GM21360 (cell line): ENCODE measurements at regions not wholly inside any gene's neighbourhood (a gene's known extent, or its start where the extent isn't known, plus 50 kb on each side); places are given as distances from the start of the nearest gene placed in this dataset.
"Not testable (repeated sequence)": the region's sequence is repeated elsewhere in the genome, so short reads cannot be mapped to it uniquely, and the experiment has no call there.

Source experiments
- ATAC-seq: cut with Tn5 transposase; IDR thresholded peaks from one replicate; pipeline ENCODE4 v1.9.1; 2021; ENCODE audit warnings: mild to moderate bottlenecking, moderate library complexity; ENCODE audit not compliant: unreplicated experiment

DNA sequence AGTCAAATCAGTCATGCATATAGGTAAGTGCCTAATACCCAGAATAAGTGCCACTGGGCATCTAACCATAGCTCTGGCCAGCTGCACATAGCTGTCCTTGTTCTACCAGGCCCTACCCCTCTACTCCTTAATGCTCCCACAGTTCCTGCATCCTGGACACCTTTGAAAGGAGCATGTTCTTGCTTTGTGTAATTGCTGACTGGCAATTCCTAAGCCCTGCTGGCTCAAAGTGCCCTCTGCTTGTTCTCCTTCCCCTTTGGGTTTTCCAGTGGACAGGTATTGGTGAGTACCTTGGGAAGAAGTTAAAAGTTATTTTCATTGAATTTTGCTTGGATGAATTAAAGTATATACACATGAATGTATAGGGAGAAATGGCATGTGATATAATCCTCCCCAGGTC is 516.4 kb downstream of the ETNK1 start:
- no peak for ATAC-seq

DNA sequence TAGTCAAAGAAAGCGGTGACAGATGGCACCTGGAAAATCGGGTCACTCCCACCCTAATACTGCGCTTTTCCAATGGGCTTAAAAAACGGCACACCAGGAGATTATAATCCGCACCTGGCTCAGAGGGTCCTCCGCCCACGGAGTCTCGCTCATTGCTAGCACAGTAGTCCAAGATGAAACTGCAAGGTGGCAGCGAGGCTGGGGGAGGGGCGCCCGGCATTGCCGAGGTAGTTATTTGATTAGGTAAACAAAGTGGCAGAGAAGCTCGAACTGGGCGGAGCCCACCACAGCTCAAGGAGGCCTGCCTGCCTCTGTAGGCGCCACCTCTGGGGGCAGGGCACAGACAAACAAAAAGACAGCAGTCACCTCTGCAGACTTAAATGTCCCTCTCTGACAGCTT is 521.1 kb downstream of the ETNK1 start:
- not testable (repeated sequence) for ATAC-seq

DNA sequence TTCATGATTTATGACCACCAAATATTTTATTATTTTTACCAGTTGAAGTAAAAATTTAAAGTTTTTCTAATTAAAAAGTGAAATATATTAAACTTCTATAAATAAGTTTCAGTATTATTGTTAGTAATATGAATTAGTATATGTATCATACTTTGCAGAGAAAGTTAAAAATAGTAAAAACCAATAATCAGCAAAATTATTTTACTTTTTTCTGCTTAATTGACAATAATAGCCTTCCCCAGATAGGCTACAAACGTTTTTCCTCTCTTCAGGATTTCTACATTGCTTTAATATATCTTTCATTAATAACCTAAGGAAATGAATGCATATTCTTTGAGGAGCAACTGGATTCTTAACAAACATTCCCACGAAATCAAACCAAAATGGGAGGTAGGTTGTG is 543.5 kb downstream of the ETNK1 start:
- ATAC-seq: no peak

DNA sequence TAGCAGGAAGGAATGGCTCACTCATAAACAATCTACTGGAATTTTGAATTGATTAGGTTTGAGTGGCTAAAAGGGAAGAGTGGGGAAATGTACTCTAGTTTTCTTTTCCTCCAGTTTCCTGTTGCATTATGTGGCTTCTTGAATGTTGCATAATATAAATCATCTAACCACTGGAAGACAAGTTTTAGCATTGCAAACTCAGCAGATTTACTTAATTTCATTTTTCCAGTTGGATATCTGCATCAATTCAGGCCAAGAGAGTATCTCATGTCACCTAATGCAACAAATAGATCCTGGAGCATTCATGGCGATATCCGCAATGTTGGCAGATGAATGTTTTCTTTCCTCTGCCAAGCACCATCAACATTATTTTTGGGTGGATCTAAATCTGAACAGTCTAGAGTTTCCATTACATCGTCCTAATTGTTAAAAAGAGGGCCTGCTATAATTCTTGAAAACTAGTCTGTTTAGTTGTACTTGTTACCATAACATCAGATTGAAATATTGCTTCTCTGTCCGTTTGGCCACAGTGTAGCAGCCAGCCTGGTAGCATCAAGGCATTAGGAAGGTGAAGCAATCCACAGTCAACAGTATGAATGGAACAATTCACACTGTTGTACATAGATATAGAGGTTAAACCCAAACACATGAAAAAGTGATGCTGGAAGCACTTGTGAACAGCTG is 544.2 kb downstream of the ETNK1 start:
- ATAC-seq: no peak

DNA sequence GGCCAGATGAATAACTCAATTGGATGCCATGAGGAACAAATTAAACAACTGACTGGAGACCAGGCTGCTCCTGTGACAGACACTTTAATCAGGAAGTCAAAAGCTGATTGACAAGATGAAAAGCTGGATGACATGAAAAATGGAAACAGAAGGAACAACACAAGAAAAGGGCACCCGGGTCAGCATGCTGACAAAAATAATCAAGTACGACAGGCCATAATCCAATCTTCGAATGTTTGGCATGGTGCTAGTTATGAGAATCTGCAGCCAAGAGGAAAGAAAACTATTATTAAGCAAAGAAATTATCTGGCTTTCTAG is 544.7 kb downstream of the ETNK1 start:
- ATAC-seq: no peak

DNA sequence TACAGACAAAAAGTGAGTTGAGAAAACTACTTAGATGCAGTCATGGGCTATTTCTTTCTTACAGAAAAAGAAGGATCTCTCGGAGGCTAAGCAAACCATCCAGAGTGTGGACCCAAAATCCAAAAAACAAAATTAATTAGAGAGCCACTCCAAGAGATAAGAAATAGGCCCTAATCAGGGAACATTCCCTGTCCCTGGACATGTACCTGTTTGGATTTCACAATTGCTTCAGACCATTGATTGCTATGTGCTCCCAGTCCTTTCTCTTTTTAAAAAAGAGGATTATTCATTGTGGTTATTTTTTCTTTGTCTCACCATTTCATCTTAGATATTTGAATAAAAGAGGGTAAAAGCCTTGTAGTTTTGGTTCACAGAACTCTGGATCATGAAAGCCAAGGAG is 549.9 kb downstream of the ETNK1 start:
- no peak for ATAC-seq

DNA sequence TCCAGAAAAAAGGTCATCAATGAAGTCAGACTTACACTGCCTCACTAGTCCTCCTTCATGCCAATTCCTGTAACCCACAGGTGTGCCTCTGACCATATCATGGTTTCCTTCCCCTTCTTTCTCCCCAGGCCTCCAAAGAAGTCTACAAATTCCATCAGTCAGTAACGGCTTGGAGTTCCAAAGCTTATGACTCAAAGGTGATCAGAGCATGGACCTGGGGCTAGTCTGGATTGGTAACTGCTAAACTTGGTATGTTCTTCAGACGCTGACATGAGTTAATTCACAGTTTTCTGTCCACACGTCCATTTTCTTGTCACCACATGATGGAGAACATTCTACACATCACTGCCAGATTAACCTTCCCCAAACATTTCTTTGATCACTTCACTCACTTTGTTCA is 560.4 kb downstream of the ETNK1 start:
- no peak for ATAC-seq

DNA sequence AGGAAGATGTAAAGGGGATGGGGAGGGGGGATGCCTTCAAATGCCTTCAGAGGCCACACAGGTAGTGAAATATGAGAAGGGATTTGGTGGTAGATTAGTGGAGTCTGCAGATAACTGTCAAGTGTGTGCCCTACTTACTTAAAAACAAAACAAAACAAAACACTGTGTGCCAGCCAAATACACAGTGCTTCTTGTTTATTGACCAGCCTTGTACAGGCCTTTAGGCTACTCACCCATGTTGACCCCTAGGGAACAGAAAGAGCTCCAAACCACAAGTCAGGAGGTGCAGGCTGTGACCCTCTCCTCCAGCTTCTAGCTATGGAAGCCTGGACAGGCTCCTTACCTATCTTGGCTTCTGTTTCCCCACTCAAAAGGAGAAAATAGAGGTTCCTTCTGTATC is 562.0 kb downstream of the ETNK1 start:
- no peak for ATAC-seq

DNA sequence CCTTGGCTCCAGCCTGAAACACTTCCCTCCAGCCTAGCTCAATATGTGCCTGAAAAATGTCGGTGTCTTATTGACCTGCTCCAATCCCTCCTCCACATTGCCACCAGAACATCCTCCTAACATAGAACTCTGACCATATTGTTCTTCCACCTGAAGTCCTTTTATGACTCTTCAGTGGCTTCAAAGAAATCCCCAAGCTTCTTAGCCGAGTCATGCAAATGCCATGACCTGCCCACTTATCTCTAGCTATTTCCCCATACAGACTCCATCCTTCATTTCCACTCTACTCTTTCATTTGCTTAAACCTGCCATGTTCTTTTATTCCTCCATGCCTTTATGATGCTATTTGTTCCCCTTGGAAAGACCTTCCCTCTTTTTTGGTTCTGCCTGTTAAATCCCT is 568.6 kb downstream of the ETNK1 start:
- ATAC-seq: no peak

DNA sequence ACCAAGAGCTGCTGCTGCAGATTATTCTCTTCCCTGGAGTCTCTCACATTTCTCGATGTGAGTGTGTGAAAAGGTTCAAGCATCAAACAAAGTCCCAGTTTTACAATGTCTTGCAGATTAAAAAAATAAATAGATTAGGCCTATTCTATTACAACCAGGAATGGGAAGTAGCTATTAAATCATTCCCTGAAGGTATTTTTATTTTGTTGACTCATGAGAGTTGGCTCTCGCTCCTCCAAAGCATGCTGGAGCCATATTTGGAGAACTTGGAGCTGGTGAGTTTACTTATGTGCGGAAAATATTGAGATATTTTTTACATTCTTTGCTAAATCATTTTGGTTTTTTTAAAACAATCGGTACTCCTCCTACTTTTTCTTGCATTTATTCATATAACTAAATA is 572.3 kb downstream of the ETNK1 start:
- ATAC-seq: no peak

DNA sequence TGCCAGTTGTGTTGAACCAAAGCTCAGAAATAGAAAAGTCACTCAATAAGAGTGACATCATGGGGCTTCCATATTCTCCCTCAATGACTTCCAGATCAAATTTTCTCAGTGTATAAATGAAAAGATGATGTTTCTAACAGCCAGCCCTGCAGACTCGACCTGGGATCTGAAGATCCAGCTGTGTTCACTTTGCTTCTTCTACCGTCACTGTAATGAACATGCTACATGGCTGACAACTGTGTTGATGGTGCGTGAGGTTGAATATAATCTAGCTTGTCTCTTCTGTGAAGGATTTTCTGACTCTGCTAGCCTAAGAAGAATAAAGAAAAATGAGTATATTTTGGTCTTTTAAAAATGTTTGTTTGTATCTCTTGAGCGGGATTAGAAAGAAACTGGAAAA is 577.8 kb downstream of the ETNK1 start:
- no peak for ATAC-seq

DNA sequence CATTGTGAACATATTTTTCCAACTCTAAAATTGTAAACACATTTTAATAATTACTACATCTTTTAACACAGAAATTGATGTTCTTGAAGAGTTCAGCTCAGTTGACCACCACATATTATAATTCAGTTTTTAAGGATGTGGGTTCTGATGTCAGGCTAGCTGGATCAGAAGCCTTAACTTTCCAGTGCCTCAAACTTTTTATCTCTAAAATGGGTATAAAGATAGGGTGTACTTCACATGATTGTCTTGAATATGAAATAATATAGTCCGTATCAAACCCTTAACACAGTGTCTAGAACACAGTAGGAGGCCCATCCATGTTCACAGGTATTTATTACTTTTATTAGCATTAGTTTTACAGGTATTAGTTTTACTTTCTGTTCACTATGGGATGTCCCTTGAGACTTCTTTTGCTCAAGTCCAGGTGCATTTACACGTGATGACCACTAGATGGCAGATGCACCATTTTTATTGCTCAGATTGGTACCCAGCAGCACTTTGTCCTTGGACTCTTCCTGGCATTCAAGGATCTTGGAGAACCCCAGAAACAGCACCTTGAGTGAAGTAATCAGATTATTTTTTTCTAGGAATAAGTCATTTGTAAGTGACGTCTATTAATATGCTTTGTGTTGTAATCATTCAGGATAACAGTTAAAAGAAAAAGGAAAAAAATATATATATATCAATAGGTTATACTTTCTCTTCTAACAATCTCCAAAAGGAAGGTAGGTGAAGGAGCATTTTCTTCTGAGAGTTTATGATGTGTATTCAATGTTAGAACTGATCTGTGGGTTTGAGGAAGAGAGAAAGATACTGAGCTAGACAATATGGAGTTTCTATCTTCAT is 580.2 kb downstream of the ETNK1 start:
- peak; percentile 96 for ATAC-seq

DNA sequence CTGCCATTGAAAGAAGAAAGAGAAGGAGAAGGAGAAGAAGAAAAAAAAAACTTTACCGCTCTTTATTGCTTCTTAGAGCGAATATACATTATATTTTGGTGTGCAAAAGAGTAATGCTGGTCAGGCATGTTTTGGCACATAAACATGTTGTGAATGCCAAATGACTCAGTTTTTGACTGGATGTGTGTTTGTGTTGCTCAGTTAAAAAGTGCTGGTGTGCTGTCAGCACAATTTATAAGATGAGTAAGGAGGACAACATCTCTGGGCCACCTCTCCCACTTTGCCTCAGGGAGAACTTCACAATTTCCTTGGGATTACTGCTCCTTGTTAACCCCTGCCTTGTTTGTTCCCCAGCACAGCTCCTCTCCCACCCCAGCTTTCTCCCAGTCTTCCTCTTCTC is 584.8 kb downstream of the ETNK1 start:
- ATAC-seq: no peak

DNA sequence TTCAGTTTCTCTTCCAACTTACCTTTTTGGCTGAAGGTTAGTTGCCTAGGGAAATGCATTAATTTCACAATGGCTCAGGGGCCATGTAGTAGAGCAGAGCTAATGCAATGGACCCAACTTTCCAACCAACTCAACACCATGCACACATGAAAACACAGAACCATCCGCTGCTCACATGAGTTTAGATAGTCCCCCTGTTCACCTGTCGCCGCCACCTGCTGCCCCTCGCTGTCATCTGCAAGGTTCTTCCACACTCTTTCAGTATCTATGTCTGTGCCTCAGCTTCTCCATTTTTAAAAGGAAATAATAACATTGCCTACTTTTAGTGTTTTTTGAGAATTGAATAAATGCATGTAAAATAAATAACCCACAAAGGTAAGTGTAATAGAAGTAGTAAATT is 585.6 kb downstream of the ETNK1 start:
- ATAC-seq: no peak

DNA sequence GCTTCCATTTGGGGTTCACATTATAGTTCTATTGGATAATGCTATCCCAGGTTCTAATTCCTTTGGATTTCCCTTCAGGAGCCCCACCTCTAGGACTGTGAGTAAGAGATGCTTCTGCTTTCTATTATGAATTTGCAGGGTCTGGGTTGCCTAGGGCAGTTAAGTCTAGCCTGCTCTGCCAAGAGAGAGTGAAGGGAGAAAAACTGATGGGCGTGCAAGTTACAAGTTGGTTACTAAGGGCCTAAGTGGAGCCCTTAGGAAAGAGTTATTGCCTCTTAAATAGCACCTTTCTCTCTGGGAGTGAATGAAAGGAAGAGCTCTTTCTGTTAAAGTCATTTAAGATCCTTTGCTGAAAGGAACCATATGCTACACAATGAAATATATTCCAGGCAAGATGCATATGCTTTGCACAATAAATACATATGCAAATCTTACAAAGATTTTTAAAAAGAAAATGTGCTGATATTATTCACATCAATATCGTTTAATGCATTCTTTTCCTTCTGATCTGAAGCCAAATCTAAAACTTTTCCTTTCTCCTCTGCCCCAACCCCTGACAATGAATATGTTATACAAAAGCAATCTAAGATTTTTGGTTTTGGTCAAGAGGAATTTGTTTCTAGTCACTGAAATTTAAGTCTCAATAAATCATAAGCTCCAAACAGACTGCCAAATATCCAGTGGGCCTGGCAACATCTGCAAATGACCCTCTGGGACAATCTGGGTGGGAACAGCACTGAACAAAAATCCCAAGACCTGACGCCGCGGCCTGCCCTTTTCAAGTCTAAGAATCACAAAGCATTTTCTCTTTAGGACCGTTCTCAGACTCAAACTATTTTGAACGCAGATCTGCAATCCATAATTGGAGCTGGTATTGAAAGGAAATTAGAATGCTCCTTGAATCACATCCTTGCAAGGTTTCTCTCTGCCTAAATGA is 586.7 kb downstream of the ETNK1 start:
- ATAC-seq: no peak

DNA sequence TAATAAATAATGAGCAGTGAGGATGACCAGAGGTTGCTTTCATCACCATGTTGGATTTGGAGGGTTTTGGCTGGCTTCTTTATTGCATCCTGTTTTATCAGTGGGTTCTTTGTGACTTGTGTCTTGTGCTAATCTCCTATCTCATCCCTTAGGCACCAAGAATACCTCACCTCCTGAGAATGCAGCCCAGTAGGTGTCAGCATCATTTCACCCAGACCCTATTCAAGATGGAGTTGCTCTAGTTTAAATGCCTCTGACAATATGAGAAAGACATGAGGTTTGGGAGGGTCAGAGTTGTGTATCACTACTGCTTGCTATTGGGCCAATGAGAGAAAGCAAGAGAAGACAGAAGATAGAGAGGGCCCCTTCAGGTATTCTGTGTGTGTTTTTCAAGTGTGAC is 592.2 kb downstream of the ETNK1 start:
- ATAC-seq: no peak

DNA sequence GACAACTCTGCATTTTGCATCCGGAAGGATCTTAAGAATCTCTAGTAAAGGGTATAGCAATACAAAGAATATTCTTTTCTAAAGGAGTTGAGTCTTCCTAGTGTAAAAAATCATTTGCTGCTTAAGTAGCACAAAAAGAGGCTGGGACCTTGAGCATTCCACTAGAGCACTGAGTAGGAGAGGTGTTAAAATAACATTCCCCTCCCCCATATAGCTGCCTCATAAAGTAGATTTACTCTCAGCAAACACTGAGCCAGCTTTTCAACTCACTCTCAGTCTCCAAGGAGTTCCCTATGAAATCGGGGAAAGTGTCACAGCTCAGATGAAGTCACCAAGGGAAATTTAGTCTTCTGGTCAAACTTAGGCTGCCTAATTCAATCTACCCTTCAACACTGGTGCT is 592.7 kb downstream of the ETNK1 start:
- no peak for ATAC-seq

DNA sequence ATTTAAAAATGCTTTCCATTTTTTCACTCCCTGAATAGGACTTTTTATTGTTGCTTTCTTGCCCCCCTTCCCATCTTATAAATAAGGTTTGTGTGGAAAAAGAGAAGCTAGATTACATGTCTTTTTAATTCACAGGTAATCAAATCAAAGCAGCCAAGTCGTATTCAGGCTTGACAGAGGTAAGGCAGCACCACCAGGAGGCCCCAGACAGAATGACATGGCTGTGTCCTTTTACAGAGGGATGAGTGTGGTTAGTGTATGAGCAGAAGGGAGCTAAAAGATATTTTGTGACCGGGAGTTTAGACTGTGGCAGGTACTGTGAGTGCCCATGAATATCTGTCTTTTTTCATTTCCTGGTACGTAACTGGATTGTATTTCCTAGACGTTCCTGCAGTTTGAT is 596.1 kb downstream of the ETNK1 start:
- ATAC-seq: no peak

DNA sequence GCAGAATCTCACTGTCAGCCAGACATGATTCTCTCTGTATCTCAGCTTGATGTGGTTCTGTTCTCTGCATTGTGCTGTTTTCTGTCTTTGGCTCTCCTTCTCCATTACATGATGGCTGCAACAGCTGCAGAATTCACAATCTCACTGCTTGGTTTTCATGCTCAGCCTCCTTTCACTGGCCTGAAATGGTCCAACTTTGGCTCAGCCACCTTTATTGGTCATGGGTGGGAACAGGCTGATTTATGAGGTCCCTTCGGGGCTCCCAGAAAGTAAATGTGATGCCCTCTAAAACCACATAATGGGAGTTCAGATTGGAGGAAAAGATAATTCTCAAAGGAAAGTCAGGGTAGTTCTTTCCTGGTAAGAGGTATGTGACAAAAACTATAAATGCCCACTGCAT is 597.0 kb downstream of the ETNK1 start:
- ATAC-seq: no peak

DNA sequence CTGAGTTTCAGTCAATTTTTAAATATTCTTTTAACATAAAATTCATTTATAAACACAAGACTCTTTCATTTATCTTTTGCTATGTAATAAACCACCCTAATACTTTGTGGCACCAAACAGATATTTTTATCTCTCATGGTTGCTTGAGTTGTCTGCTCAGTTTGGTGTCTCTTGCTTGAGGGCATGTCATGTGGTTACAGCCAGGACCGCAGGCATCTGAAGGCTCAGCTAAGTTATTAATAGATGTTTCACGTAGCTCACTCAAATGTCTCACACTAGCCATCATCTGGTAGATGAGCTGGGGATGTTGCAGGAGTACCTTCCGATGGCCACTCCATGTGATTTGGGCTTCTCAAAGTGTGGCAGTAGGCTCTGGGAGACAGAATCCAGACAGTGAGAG is 597.8 kb downstream of the ETNK1 start:
- no peak for ATAC-seq

DNA sequence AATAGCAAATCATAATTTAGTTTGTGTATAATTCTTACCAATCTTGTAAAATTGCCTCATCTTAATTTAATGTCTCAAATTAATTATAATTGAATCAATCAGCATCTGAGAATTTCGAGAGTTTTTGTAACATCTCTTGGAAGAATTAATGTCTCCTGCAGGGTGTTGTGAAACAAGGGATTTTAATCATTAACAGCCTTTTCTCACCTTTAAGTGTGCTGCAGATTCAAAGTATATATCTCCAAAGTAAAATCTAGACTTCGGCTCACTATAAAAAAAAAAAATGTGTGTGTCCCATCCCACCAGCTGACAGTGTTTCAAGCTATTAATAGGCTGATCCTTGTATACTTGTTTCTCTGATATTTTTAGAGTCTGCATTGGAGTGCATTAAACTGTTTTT is 603.1 kb downstream of the ETNK1 start:
- no peak for ATAC-seq

DNA sequence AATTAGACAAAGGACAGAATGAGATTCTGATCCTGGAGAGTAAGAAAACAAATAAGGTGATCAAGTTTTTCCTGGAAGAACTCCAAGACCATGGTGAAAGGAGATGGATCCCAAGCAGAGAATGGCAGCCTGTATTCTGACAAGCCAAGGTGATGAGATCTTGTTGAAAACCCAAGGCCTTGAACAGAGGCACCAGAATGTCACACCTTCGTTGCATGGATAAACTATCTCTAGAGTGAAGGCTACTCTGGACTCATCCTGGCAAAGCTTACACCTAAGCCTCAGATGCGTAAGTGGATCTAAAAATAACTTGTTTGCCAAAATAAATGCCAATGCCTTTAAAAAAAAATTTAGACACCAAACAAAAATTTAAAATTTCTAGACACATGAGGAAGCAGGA is 605.9 kb downstream of the ETNK1 start:
- ATAC-seq: no peak
